D721Med (cell line): ENCODE measurements at regions not wholly inside any gene's neighbourhood (a gene's known extent, or its start where the extent isn't known, plus 50 kb on each side); places are given as distances from the start of the nearest gene placed in this dataset.

Experiments used
- DNase-seq: peaks from one replicate; pipeline ENCODE4 v3.0.0; 2011; ENCODE audit warnings: low spot score; ENCODE audit not compliant: insufficient read length
- FAIRE-seq: peaks from 2 replicates; lab custom pipeline; 2011; peaks lifted over from hg19 to GRCh38; lab: Jason Lieb, UNC
- TF ChIP-seq, protein P1 (sequence below): IDR thresholded peaks from 2 replicates; pipeline ENCODE4 v1.5.1; 2012; ENCODE audit warnings: mild to moderate bottlenecking, control low read depth; ENCODE audit not compliant: insufficient read depth; ENCODE audit errors: missing control alignments

DNA sequence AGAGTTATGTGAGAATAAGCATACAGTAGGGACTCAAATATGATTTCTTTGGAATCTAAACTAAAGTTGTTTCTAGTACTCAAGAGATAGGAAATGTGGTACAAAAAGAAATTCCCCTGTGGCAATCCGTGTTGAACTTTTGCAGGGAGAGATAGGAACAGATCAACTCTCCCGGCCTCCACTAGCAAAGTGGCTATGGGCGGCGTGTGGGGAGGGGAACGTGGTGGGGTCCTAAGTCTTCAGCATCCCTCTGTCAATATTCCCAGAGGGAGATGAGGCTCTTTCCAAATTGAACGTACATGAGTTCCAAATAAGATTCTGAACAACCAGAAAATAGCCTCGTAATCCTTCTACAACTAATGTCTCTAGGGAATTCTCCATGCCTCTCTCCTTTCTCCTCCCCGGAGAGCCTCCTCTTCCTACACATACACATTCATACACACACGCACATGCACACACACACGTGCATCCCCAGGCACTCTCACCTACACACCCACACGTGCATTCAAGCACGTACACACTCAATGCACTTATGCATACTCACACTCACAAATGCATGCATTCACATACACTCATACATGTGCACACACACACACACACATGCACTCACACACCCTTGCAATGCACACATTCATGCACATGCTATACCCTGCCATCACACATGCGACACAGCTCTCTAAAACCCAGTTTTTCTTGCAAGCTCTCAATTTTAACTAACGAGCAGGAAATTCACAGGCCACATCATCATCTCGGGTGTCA, 244.8 kb downstream of the MAF start:
- TF ChIP-seq, protein P1, sequence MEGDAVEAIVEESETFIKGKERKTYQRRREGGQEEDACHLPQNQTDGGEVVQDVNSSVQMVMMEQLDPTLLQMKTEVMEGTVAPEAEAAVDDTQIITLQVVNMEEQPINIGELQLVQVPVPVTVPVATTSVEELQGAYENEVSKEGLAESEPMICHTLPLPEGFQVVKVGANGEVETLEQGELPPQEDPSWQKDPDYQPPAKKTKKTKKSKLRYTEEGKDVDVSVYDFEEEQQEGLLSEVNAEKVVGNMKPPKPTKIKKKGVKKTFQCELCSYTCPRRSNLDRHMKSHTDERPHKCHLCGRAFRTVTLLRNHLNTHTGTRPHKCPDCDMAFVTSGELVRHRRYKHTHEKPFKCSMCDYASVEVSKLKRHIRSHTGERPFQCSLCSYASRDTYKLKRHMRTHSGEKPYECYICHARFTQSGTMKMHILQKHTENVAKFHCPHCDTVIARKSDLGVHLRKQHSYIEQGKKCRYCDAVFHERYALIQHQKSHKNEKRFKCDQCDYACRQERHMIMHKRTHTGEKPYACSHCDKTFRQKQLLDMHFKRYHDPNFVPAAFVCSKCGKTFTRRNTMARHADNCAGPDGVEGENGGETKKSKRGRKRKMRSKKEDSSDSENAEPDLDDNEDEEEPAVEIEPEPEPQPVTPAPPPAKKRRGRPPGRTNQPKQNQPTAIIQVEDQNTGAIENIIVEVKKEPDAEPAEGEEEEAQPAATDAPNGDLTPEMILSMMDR, result no peak
- FAIRE-seq (no peak), DNase-seq (no peak)

DNA sequence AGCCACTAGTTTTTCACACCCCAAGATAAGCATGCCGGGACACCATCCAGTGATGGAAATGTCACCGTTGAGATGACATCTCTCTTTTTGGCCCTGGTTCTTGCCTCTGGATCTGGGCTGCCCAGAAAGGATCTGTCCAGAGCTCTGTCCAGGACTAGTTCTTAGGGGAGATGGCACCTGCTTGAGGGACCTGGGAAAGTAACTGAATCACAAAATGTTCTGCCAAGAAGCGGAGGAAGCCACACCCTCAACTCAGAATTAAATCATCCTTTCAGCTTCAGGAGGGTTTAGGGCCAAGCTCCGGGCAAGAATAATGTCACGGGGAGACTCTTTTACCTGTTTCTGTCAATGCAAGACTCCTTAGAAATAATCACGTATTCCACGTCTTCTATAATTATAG, 248.6 kb downstream of the MAF start:
- FAIRE-seq (no peak), DNase-seq (no peak)
- TF ChIP-seq, protein P1, result no peak

DNA sequence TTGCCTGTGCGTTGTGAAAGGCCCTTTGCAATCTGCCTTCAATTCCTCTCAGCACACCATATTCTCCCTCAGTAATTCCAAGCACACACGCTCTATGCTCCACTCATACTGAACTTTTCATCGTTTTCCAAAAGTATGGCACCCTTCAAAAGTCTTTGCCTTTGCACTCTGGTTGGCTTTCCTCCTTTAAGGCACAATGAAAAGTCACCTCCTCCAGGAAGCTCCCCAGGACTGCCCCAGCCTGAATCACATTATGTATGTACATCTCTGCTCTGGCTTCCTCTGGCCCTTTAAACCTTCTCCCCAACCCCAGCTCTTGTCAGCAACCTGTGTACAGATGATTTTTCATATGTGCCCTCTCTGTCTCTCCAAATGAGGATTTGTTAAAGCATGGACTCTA, 250.7 kb downstream of the MAF start:
- TF ChIP-seq, protein P1, result no peak
- FAIRE-seq, result no peak
- DNase-seq, result no peak

DNA sequence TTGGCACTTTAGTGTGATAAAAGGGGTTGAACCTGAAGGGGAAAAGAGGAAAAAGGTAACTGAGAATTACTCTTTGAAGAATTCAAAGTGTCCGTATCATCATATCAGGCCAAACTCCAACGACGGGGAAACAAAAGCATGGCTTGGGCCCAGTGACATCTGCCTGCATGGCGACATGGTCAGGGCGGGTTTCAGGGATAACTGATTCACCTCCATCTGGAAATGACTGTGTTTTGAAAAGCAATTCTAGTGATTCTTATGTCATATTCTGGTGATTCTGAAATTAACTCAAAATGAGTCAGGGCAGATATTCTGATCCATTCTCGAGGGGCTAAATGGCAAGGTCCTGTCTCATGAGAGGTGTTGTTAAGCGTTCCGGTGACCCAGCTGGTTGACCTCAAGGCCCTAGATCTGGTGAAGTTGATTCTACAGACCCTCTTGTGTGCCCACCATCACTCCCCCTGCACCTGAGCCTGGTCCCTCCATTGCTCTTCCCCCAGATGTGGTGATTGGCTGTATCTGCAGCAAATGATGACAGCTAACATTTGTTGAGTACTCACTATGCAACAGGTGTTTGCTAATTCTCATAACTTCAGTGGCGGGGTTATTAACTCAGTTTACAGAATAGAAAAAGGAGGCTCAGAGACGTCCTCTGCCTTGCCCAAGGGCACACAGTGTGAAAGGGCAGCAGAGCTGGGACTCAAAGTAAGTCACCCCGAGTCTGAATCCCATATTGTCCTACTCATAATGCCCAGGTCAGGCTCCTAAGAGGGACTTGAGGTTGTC, 251.8 kb downstream of the MAF start:
- DNase-seq (no peak), FAIRE-seq (no peak)
- TF ChIP-seq, protein P1, result no peak

DNA sequence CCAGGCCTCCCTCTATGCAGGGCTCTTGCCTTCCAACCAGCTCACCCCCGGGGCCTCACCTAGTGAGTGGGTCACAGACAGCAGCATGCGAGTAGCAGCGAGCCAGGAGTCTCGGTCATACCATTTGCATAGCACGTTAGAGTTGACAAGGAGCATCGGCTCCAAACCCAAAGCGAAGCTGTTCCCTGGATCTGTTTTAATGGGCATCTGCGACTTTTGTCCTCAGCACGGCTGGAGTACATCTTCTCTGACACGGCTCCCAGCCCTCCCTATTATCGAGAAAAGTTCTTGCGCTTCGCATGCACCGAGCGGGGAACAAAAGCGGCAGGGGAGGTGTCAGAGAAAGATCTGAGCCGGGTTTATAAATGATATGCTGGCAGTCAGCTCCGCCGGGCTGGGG, 253.3 kb downstream of the MAF start:
- DNase-seq, result no peak
- FAIRE-seq, result no peak
- TF ChIP-seq, protein P1, result no peak

DNA sequence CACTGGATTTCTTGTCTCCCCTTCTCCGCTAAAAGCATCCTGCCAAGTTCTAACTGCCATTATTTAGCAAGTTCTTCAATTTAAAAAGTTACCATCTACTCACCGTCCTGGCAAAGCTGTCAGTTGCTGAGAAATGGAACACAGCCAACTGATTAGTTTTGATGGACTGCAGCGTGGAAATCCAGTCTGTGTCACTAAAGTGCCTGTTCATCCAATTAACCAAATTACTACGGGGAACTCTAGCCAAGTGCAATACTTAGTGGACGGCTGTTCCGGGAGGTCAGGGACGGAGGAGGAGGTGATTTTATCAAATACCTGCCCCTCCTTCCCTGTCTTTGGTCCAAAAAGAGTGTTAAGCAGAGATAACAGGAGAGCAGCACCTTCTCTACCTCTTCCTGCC, 260.7 kb downstream of the MAF start:
- FAIRE-seq (no peak), DNase-seq (no peak)
- TF ChIP-seq, protein P1, result no peak

DNA sequence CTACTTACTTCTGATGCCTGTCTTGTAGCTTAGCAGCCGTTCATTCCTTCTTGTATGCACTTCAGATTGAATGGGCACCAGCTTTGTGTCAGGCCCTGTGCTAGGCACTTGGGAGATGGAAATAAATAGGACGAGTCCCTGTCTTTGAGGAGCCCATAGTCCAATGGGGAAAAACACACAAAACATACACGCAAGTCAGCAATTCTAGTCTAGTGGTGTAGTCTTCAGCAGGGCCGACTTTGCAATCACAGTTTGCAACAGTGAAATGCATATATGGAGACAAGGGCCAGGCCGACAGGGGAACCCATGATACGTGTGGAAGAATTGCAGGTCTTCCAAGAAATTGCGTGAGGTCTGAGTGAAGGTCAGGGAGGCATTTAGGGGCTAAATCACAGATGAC, 262.6 kb downstream of the MAF start:
- no peak for DNase-seq
- TF ChIP-seq, protein P1, result no peak
- FAIRE-seq, result no peak
